GM18519 (cell line): ENCODE measurements at regions not wholly inside any gene's neighbourhood (a gene's known extent, or its start where the extent isn't known, plus 50 kb on each side); places are given as distances from the start of the nearest gene placed in this dataset.
"Not testable (repeated sequence)": the region's sequence is repeated elsewhere in the genome, so short reads cannot be mapped to it uniquely, and the experiment has no call there.

Experiments
- ATAC-seq: cut with Tn5 transposase; IDR thresholded peaks from one replicate; pipeline ENCODE4 v1.9.1; 2021; ENCODE audit warnings: mild to moderate bottlenecking, moderate library complexity; ENCODE audit not compliant: unreplicated experiment, low FRiP score

DNA sequence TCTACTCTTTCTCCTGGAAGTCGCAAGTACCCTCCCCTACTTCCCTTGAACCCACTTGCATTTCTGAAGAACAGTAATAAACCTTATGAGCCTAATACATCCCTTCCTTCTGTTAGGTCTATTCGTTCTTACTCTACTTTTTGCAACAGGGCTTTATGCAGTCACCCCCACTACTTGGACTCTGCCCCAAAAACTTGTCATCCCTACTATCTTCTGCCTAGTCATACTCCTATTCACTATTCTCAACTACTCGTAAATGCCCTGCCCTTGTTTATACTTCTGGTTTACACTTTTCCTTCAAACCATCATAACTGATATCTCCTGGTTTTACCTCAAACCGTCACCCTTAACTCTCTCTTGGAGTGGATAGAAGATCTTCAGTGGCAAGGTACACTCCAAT is 55.2 kb upstream of the SLIT2 start:
- no peak for ATAC-seq

DNA sequence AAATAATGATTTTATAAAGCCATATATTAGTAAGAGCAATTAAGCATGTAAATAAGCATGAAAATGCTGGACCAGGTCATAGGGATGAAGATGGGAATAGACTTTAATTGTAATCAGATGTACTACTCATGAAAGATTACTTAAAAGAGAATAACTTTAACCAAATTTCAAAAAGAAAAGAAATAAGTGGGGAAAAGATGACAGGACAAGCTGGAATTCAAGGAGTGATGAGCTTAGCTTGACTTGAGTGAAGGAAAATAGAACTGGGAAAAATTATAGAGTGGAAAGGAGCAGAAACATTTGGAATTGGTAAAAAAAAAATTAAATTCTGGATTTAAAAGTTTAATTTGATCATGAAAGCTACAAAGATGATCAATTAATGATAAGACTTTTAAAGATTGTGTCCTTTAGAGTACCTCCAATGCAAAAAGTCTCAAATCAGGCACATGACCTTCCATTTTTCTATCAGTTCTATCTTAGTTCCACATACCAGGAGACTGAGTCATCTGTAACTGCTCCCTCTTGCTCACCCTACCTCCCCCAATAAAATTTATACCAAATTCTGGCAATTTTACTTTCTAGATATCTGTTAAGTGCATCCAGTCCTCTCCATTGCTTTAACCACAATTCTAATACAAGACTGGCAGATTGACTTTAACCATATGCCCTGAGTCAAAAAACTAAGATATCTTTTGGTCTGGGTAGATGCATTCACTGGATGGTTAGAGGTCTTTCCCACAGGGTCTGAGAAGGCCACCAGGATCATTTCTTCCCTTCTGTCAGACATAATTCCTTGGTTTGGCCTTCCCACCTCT is 56.4 kb upstream of the SLIT2 start:
- no peak for ATAC-seq

DNA sequence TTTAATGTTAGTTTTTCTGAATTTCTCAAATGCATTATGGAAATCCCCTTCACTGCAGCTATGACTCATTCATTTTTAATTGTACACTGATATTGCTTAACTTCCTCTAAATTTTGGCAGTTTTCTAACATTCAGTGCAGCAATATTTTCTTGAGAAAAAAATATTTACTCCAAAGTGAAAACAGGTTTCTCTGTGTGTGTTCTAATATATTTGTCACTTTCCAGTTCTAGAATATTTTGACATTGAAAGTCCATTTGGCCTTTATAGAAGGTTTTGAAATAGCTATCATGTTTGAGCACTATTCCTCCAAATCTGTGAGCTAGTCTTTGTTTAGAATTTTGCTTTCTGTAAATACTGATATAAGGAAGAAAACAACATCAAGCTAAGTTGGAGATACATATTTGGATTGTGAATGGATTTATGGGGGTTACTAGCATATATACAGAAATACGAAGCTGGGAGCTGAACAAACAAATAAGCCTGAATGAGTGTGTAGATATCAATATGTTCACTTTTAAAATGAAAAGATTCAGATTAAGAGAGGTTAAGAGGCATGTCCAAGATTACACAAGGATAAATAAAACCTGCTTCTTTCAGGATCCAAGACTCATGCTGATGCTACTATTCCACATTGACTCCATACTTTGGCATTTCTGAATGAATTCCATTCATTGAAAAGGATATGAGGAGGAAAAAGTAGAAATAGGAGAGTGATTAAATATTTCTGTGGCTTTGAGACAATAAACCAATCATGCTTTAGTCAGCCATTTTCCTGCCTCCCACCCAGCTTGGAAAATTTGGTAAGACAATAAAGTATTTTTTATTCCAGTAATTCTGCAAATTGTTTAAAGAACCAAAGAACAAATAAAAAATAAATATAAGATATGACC is 57.3 kb upstream of the SLIT2 start:
- no peak for ATAC-seq

DNA sequence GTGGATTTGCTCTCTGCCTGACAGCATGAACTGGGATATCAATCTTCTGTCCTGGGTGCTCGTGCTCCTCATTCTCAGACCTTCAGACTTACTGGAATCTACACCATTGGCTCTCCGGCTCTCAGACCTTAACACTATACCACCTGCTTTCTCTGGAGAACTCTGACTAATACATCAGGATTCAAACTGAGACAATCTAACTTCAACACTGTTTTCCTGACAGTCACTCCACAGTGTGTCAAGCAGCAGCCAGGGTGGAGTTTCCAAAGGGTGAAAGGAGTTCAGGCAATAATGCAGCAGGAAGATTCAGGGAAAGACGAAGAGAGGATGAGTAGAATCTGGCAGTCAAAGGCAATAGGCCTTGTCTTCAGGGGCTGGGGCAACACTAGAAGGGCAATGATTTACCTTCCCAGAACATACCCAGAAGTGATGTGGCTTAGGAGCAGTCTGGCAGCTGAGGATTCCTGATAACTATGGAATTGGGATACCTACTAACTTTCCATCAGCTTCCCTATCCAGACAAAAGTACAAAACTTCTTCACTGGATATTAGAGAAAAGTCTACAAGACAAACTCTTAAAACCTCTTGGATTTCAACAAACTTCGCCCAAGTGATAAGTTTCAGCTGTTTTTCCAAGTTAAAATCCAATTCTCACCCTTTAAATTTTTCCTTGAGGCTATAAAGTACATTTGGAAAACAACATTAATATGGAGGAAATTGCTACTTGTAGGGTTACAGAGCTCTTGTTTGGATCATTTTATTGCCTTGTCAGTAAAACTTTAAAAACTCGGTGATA is 58.4 kb upstream of the SLIT2 start:
- no peak for ATAC-seq

DNA sequence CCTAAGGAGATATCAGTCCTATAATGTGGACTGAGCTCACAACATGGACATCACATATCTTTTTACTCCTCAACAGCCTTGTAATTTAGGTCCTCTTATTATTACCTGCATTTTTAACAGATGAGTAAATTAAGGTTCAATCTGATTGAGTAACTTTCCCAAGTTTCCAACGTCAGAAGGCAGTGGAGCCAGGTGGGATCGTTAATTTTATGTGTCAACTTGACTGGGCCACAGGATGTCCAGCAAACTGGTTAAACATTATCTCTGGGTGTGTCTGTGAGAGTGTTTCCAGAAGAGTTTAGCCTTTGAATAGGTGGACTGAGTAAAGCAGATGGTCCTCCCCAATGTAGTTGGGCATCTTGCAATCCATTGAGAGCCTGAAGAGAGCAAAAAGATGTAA is 59.0 kb upstream of the SLIT2 start:
- ATAC-seq: no peak

DNA sequence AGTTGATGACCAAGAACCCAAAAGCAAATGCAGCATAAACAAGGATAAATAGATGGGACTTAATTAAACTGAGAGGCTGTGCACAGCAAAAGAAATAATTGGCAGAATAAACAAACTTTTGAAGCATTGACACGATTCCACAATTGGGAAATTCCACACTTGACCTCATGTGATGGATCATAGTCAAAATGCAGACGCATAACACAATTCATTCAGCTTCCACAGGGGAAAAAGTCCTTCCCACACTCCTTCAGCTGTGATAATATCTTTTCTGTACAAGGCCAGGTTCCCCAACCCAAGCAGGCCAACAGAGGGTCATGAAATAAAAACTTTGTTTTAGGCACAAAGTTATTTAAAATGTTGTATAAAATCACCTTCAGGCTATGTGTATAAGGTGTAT is 66.6 kb upstream of the SLIT2 start:
- ATAC-seq: no peak

DNA sequence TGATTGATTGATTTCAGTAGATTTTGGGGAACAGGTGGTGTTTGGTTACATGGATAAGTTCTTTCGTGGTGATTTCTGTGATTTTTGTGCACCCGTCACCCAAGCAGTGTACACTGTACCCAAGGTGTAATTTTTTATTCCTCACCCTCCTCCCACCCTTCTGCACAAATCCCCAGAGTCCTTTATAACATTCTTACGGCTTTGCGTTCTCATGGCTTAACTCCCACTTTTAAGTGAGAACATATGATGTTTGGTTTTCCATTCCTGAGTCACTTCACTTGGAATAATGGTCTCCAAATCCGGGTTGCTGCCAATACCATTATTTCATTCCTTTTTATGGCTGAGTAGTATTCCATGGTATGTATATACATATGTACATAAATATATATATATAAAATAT is 68.6 kb upstream of the SLIT2 start:
- not testable (repeated sequence) for ATAC-seq

DNA sequence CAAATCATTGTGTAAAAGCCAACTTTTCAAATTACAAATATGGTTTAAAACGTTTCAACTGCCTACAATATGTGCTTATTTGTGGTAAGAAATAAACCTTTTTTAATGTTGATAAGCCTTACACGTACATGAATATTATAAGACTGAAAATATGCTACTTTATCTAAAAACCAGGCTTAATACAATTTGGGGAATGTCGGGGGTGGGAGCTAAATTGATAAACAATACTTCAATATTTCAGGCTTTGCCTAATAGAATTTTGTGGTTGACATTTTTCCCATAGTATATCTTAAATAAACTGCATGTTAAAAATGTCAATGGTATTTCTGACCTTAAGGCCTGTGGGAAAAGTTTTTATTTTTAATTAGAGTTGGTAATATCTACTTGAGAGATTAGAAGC is 69.8 kb upstream of the SLIT2 start:
- ATAC-seq: no peak

DNA sequence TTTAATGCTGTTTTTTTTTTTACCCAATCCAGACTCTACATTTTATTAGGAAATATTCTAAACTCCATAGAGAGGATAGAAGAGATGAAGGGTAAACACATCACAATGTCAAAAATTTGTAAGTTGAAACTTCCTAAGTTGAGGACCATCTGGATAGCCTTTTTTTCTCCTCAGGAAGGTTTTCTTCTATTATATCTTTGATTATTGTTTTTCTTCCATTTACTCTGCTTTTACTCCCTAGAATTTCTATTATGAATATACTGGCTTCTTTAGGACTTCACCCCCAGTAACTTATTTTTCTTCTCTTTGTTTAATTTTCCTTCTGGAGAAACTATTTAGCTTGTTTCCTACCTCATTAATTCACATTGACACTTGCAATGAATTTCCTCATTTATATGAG is 71.2 kb upstream of the SLIT2 start:
- ATAC-seq: no peak

DNA sequence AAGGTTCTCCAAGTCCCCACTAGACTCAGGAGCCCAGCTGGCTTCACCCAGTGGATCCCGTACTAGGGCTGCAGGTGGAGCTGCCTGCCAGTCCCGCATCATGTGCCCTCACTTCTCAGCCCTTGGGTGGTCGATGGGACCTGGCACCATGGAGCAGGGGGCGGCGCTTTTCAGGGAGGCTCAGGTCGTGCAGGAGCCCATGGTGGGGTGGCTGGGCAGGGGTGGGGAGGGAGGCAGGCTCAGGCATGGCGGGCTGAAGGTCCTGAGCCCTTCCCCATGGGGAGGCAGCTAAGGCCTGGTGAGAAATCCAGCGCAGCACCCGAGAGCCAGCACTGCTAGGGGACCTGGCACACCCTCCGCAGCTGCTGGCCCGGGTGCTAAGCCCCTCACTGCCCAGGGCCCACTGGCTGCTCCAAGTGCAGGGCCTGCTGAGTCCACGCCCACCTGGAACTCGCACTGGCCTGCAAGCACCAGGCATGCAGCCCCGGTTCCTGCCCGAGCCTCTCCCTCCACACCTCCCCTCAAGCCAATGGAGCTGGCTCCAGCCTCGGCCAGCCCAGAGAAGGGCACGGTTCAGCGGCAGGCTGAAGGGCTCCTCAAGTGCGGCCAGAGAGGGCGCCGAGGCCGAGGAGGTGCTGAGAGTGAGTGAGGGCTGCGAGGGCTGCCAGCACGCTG is 72.7 kb upstream of the SLIT2 start:
- ATAC-seq: no peak

DNA sequence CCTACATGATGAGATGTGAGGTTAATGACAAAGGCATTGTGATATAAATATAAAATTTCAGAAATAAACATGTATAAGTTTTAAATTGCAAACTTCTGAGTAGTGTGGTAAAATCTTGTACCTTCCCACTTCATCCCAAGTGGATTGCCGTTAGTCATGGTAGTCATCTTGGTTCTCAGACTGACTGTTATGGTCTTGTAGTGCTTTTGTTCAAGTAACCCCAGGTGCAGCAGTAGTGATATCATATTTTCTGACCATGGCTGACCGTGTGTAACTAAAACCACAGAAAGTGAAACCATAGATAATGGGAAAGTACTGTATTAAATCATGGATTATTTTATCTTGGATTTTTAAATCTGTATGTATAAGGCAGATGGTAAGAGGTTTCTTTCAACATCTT is 74.8 kb upstream of the SLIT2 start:
- ATAC-seq: no peak

DNA sequence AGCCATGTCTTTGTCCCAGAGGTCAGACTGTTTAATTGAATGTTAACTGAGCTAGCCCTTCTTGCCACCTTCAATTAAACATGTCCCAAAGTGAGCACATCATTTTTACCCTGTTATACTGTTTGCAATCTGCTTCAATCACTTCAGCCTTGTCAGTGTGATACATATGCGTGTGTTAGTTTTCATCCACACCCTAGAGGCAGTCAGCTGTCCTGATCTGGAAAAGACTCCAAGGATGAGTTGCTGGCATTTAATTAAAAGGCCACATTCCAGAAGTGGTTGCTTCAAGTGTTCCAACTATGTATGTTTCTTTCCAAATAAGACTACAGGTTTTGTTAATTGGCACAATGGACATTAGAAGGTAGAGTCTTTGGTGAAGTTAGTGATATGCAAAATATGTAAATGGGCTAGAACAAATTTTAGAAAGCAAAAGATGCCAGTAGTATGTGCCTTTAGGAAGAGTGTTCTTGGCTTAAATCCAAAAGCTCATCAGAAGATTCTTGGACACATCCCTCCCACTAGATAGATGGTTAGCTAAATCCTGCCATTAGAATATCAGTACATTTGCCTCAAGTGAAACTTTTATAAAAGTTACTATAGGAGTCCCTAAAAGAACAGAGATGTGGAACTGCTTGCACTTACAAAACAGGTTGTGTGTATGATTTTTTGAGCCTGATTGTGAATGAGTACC is 79.5 kb upstream of the SLIT2 start:
- ATAC-seq: no peak

DNA sequence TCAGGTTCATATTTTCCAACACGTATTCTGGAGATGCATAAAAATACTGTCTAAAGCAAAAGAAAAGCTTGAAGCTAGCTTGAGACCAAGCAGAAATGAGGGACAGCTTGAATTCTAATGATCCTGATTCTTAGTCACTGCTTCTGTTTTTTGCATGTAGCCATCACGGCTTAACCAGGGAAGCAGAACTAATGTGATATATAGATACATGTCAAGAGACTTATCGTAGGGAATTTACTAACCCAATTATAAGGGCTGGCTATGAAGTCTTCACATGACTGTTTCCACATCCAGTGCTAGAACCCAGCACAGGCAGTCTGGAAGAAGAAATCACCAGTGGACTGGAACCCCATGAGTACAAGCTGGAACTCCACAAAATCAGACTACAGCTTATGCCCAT is 85.2 kb upstream of the SLIT2 start:
- ATAC-seq: no peak

DNA sequence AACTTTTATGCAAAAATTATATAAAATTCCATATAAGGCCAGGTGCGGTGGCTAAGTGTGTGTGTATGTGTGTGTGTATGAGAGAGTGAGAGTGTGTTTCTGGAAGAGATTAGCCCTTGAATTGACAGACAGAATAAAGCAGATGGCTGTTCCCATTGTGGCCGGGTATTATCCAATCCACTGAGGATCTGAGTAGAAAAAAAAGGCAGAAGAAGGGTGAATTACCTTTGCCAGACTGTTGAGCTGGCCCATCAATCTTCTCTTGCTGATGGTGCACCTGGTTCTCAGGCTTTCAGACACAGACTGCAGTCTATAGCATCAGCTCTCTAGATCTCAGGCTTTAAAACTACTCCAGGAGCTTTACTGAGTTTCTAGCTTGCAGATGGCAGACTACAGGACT is 92.2 kb upstream of the SLIT2 start:
- ATAC-seq: no peak

DNA sequence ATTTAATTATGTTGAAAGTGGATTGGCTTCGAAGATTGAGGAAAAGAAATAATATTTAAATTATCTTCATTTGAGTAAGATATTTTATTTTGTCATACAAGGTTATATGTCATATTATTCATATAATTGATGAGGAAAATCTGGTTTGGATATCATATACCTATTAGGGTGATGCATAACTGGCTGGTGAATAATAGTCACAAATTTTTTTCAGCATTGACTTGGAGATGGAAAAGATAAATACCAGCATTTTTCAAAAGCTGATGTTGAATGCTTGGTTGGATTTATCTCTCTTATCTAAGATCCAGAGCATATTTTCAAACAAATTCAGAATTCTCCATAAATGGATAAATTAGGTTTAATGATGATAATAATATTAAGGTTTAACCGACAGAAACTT is 93.5 kb upstream of the SLIT2 start:
- no peak for ATAC-seq

DNA sequence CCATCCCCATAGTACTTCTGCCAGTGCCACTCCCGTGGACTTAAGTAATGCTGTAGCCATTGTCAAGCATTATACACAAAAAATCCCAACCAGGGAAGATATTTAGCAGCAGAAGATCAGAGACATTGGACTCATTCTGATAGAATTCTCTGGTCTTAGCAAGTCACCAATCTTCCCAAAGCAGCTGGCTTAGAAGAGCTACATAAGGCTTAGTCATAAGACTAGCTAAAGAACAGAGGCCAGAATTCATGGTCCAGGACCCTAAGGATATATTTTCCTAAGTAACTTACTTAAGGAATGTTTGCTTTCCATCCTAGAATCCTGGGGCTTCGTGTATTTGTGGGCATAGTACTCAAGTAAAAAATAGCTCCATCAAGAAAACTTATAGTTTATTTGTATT is 100.3 kb upstream of the SLIT2 start:
- no peak for ATAC-seq

DNA sequence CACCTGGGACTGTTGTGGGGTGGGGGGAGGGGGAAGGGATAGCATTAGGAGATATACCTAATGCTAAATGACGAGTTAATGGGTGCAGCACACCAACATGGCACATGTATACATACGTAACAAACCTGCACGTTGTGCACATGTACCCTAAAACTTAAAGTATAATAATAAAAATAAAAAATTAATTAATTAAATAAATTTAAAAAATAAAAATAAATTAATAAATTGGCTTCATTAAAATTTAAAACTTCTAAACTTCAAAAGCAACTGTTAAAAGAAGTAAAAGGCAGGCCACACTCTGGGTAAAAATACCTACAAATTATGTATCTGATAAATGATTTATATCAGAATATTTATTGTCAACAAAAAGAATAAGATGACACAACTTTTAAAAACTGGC is 102.6 kb upstream of the SLIT2 start:
- not testable (repeated sequence) for ATAC-seq

DNA sequence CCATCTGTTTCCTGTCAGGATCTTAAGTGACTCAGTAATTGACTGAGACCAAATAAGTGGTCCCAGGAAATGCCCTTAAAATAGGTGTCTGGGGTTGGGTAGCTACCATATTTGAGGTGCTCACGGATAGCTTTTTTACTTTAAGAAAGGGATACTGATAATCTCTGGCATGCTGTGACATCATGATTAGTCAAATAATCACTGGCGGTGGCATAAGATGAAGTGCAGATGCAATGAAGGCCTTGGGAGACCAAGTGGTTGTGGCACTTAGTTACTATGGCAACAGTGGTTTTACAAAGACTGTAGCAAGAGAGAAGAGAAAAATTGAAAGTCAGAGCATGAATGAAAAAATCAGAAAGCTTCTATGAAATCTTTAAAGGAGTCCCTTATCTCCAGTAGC is 114.5 kb upstream of the SLIT2 start:
- ATAC-seq: no peak

DNA sequence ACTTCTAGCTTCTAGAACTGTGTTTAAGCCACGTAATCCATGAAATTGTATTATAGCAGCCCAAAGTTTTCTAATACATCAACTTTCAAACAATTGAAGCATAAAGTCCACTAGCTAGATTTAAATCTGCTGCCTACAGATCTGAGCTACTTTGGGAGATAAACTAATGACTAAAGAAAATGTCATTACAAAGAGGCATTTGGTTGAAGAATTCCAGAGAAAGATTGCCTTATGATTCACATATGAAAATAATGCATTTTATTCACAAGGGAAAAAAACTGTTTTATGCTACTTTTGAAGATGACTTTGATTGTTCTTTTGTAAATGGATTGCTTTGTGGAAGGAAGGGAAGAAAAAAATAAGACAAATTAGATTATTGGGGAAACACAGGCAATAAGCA is 124.1 kb upstream of the SLIT2 start:
- ATAC-seq: no peak

DNA sequence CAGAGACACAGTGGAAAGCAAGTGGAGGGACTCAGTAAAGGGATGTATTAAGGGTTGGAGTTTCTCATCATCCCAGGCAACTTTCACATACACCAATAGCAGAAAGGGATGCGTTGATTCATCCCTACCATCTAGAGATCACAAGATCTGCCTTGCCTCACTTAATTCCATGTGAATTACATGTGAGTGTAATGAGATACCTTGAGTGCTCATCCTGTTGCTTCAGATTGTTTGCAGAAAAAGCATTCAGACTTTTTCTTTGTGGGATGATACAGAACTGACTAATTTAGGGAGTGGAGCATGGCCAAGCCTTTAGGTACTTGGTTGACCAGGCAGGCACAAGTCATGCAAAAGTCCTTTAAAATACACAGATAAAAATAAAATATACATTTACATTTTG is 124.8 kb upstream of the SLIT2 start:
- no peak for ATAC-seq
